SK-N-MC (cell line): ENCODE measurements at regions not wholly inside any gene's neighbourhood (a gene's known extent, or its start where the extent isn't known, plus 50 kb on each side); places are given as distances from the start of the nearest gene placed in this dataset.
"Not testable (repeated sequence)": the region's sequence is repeated elsewhere in the genome, so short reads cannot be mapped to it uniquely, and the experiment has no call there.

Source experiments
- DNase-seq: peaks from one replicate; pipeline ENCODE4 v3.0.0-alpha.2; 2011; ENCODE audit warnings: low read depth, low spot score
- H3K27ac ChIP-seq: fragments of 200-600 bp; sonication (generic); 2 replicates; pipeline ENCODE4 v1.5.1; 2016; ENCODE audit warnings: mixed run types
- H3K36me3 ChIP-seq: fragments of 200-600 bp; sonication (generic); 2 replicates; pipeline ENCODE4 v1.6.1; 2017; ENCODE audit warnings: antibody characterized with exemption, low read length, mixed read lengths; ENCODE audit not compliant: insufficient read depth
- H3K4me3 ChIP-seq: fragments of 200-600 bp; sonication (generic); 2 replicates; pipeline ENCODE4 v1.5.1; 2016
- H3K9ac ChIP-seq: fragments of 200-600 bp; sonication (generic); 2 replicates; pipeline ENCODE4 v1.8.0; 2017; ENCODE audit warnings: mixed run types, mixed read lengths; ENCODE audit not compliant: insufficient read length
- H3K9me3 ChIP-seq: fragments of 200-600 bp; sonication (generic); 2 replicates; pipeline ENCODE4 v1.6.1; 2017; ENCODE audit warnings: low read depth, mild to moderate bottlenecking, antibody characterized with exemption, low read length, moderate library complexity, mixed read lengths
- EZH2 ChIP-seq: fragments of 200-600 bp; sonication (generic); IDR thresholded peaks from one replicate; pipeline ENCODE4 v1.6.1; 2017; ENCODE audit warnings: antibody characterized with exemption
- FOXP2 ChIP-seq: optimal IDR thresholded peaks from 2 replicates; pipeline ENCODE3; 2011; ENCODE audit warnings: mild to moderate bottlenecking, moderate library complexity; ENCODE audit not compliant: insufficient read depth; ENCODE audit errors: extremely low read length, control extremely low read depth
- POLR2AphosphoS5 ChIP-seq: IDR thresholded peaks from 2 replicates; pipeline ENCODE4 v1.6.1; 2012; ENCODE audit warnings: mild to moderate bottlenecking, low read depth, low read length, borderline replicate concordance

GRCh38 chr9:18274693-18275092 is 199.3 kb upstream of the ADAMTSL1 start:
- H3K9ac ChIP-seq = no peak overlapping the region
- H3K4me3 ChIP-seq = no peak overlapping the region
- H3K36me3 ChIP-seq = no peaks in the 10 kb centered on the region
- H3K9me3 ChIP-seq = no peaks in the 10 kb centered on the region
- H3K27ac ChIP-seq = peak overlapping the region; percentile 34
- DNase-seq = peak; percentile 65
- TF ChIP-seq EZH2 = no peak
- TF ChIP-seq FOXP2 = peak; percentile 16
- TF ChIP-seq POLR2AphosphoS5 = no peak; the same call in 1 of the 2 replicates

GRCh38 chr9:18275313-18275990 is 198.5 kb upstream of the ADAMTSL1 start:
- H3K4me3 ChIP-seq = no peak overlapping the region
- H3K9me3 ChIP-seq = no peaks in the 10 kb centered on the region
- H3K9ac ChIP-seq = no peak overlapping the region
- TF ChIP-seq FOXP2 (no peak), POLR2AphosphoS5 (no peak), EZH2 (no peak)
- DNase-seq = no peak
- H3K36me3 ChIP-seq = no peaks in the 10 kb centered on the region
- 0 out of 2 replicates have a peak overlapping the region, but pooled peaks have one; percentile 34 for H3K27ac ChIP-seq

DNA sequence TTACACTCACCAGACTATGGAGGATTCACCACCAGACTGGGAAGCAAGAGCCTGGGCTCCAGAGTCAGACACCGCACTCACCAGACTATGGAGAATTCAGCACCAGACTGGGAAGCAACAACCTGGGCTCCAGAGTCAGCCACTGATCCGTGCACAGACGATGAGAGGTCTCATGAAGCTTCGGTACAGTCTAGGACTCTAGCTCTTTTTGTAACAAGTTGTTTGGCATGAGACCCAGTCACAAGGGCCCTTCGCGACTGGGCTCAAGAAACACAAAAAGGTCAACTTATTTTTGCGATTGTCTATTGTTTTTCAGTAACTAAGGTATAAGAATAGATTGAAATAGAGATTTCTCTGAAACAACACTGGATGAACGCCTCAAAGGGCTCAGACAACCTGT is 192.7 kb upstream of the ADAMTSL1 start:
- Histone ChIP-seq H3K9ac (no peak overlapping the region), H3K36me3 (no peaks in the 10 kb centered on the region)
- DNase-seq = no peak

DNA sequence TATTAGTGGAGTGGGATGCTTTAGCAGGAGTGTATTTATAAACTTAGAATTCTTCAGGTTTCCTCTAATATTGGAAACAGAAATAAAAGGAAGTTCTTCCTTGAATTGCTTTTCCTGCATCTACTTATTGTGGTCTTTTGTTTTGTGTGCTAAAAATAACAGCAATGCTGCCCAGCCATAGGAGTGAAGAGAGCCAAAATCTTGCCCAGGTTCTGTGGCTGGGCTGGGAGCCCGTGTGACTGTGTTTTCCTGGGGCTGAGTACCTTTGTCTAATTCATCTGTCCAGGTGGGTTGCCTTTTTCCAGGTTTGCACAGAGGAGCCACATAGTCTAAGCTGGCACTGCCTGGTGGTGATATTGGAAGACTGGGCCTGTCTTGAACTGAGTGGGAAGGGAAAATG is 179.7 kb upstream of the ADAMTSL1 start:
- Histone ChIP-seq H3K27ac (no peak overlapping the region), H3K36me3 (no peaks in the 10 kb centered on the region), H3K9ac (no peak overlapping the region), H3K9me3 (no peaks in the 10 kb centered on the region), H3K4me3 (no peak overlapping the region)
- no peak for TF ChIP-seq EZH2
- TF ChIP-seq POLR2AphosphoS5 = no peak
- TF ChIP-seq FOXP2 = no peak
- no peak for DNase-seq

More for the DNA sequence above, 192.7 kb upstream of the ADAMTSL1 start:
- no peak for TF ChIP-seq FOXP2
- TF ChIP-seq EZH2 = no peak
- TF ChIP-seq POLR2AphosphoS5 = no peak
- Histone ChIP-seq H3K27ac (no peak overlapping the region), H3K9me3 (no peaks in the 10 kb centered on the region), H3K4me3 (no peak overlapping the region)

DNA sequence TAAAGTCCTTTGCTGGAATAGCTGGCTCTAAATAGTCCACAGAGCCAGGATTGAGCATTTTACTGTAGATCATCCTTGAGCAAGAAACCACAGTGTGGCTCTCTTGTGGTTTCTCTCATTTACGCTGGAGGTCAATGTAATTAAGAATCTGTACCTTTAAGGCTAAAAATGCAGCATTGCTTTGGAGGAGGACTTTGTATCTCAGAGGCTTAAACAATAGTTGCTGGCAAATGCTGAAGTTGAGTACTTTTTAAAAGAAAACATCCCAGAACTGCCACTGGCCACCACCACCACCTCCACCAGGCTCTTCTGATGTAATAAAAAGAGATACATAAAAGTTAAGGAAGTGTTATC is 177.3 kb upstream of the ADAMTSL1 start:
- no peak for TF ChIP-seq POLR2AphosphoS5
- no peak for TF ChIP-seq EZH2
- TF ChIP-seq FOXP2 = no peak
- Histone ChIP-seq H3K27ac (no peak overlapping the region), H3K9me3 (no peaks in the 10 kb centered on the region), H3K36me3 (no peaks in the 10 kb centered on the region), H3K9ac (no peak overlapping the region), H3K4me3 (peak overlapping the region; percentile 44)
- DNase-seq = no peak

GRCh38 chr9:18297056-18297841 is 176.7 kb upstream of the ADAMTSL1 start:
- no peak for DNase-seq
- TF ChIP-seq EZH2 (no peak), FOXP2 (no peak), POLR2AphosphoS5 (no peak)
- Histone ChIP-seq H3K27ac (no peak overlapping the region), H3K36me3 (no peaks in the 10 kb centered on the region), H3K9ac (no peak overlapping the region), H3K4me3 (peak overlapping the region; percentile 44), H3K9me3 (no peaks in the 10 kb centered on the region)

GRCh38 chr9:18299449-18299848 is 174.5 kb upstream of the ADAMTSL1 start:
- Histone ChIP-seq H3K9ac (no peak overlapping the region), H3K36me3 (no peaks in the 10 kb centered on the region), H3K4me3 (no peak overlapping the region), H3K27ac (no peak overlapping the region), H3K9me3 (no peaks in the 10 kb centered on the region)
- TF ChIP-seq EZH2 = no peak
- TF ChIP-seq FOXP2 = no peak
- no peak for TF ChIP-seq POLR2AphosphoS5
- no peak for DNase-seq

GRCh38 chr9:18305167-18305806 is 168.7 kb upstream of the ADAMTSL1 start:
- not testable (repeated sequence) for H3K9me3 ChIP-seq, H3K36me3 ChIP-seq, H3K4me3 ChIP-seq, DNase-seq, H3K9ac ChIP-seq, H3K27ac ChIP-seq
